ENCODE measurements at regions not wholly inside any gene's neighbourhood (a gene's known extent, or its start where the extent isn't known, plus 50 kb on each side); places are given as distances from the start of the nearest gene placed in this dataset.

DNA sequence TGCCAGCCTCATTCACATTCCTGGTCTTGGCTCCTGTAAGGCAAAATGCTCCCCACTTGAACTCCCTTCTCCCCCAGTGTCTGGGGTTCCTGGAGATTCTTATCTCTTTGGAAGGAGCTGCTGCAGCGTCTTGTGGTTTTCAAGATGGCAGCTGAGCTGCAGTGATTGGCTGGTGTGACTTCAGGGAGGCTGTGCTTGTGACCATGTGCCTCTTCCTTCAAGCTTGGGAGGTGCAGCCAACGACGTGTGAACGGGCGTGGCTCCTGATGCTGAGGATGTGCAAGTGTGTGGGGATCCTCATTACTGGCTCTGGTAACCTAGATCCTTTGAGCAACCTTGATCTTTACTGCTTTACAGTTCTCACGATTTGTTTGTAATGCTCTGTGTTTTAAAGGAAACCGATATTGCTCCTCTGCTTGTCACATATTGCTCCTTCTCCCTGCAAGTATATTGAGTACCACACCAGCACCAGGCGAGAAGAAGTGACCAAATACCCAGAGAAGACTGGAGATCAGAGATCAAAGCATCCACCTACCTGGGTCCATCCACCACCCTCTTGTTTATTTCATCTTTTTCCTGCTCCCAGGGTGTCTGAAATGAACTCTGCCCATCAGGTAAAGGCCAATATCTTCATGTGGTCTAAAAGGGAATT lies 208.5 kb downstream of the FGF9 start:
- no peaks in the 10 kb centered on the region for H4K20me1 ChIP-seq (ENCODE audit: control insufficient read depth, insufficient read depth, insufficient read length)
- H3K9ac ChIP-seq (ENCODE audit: extremely low read depth, insufficient read length, low read length): no peak overlapping the region
- H3K23me2 ChIP-seq (ENCODE audit: insufficient read length, low read depth, low read length, poor library complexity, severe bottlenecking): no peaks in the 10 kb centered on the region
- H3K23ac ChIP-seq (ENCODE audit: insufficient read length, low read depth, low read length): no peak overlapping the region
- H3K56ac ChIP-seq (ENCODE audit: insufficient read length, low read depth, low read length): no peak overlapping the region
- H4K5ac ChIP-seq (ENCODE audit: insufficient read length, low read depth, low read length): no peak overlapping the region
- no peak overlapping the region for H2BK12ac ChIP-seq (ENCODE audit: insufficient read length, low read depth, low read length)
- H3K18ac ChIP-seq (ENCODE audit: insufficient read length, low read depth, low read length): no peak overlapping the region
- no peaks in the 10 kb centered on the region for H3K79me1 ChIP-seq (ENCODE audit: insufficient read depth, low read depth, low read length, poor library complexity, severe bottlenecking)
- no peaks in the 10 kb centered on the region for H3K4me1 ChIP-seq (ENCODE audit: insufficient read depth, low read length)
- H2BK120ac ChIP-seq (ENCODE audit: low read depth, low read length, poor library complexity, severe bottlenecking): no peak overlapping the region
- H3T11ph ChIP-seq (ENCODE audit: low read length): no peak overlapping the region
- no peak overlapping the region for H2BK5ac ChIP-seq (ENCODE audit: insufficient read length, low read length)
- H3K27ac ChIP-seq (ENCODE audit: insufficient read length, low read depth, low read length): no peak overlapping the region
- no peak overlapping the region for H2AK5ac ChIP-seq (ENCODE audit: insufficient read length, low read length)
- Mint-ChIP-seq H3K36me3 (ENCODE audit: insufficient read depth in 1 of 3, low read depth in 3 of 3) (no peaks in the 10 kb centered on the region; a peak in 1 of 7 replicates), H3K27me3 (ENCODE audit: low read depth) (peaks cover 7% of the 10 kb centered on the region), H3K4me3 (no peak overlapping the region), H3K27ac (peak overlapping the region in 1 of 3 experiments; percentile 65; a peak in 1 of 7 replicates), H3K9me3 (no peaks in the 10 kb centered on the region), H3K4me1 (no peaks in the 10 kb centered on the region)
- WGBS (ENCODE audit: extremely low coverage, insufficient read length, low lambda C conversion rate): no CpG with 5 or more reads among the region's 8 CpGs
- H2BK15ac ChIP-seq (ENCODE audit: low read depth, low read length): no peak overlapping the region
- DNase-seq: no peak
- no peak overlapping the region for H4K91ac ChIP-seq (ENCODE audit: insufficient read length, low read depth, low read length)
- H2AFZ ChIP-seq (ENCODE audit: low read length): no peak overlapping the region
- no peak overlapping the region for H3K14ac ChIP-seq (ENCODE audit: insufficient read depth, low read length)
- no peak overlapping the region for H3K4ac ChIP-seq (ENCODE audit: low read depth, low read length)
- H4K8ac ChIP-seq (replicated peaks; ENCODE audit: insufficient read length, low read depth, low read length): no peak overlapping the region
- H3K4me2 ChIP-seq (ENCODE audit: insufficient read depth, insufficient read length, low read length): no peak overlapping the region
- TF ChIP-seq, protein P1, sequence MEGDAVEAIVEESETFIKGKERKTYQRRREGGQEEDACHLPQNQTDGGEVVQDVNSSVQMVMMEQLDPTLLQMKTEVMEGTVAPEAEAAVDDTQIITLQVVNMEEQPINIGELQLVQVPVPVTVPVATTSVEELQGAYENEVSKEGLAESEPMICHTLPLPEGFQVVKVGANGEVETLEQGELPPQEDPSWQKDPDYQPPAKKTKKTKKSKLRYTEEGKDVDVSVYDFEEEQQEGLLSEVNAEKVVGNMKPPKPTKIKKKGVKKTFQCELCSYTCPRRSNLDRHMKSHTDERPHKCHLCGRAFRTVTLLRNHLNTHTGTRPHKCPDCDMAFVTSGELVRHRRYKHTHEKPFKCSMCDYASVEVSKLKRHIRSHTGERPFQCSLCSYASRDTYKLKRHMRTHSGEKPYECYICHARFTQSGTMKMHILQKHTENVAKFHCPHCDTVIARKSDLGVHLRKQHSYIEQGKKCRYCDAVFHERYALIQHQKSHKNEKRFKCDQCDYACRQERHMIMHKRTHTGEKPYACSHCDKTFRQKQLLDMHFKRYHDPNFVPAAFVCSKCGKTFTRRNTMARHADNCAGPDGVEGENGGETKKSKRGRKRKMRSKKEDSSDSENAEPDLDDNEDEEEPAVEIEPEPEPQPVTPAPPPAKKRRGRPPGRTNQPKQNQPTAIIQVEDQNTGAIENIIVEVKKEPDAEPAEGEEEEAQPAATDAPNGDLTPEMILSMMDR (conservative IDR thresholded peaks at IDR 0.05): no peak
- no peak overlapping the region for H2BK20ac ChIP-seq (ENCODE audit: low read depth, low read length, poor library complexity, severe bottlenecking)
- H3K79me2 ChIP-seq (ENCODE audit: insufficient read depth, low read length): no peaks in the 10 kb centered on the region
- H3K27me3 ChIP-seq (ENCODE audit: insufficient read depth, low read length): no peaks in the 10 kb centered on the region
- no peaks in the 10 kb centered on the region for H3K9me3 ChIP-seq (ENCODE audit: control insufficient read depth, low read depth, low read length)
